Activated CD8-positive, alpha-beta memory T cell treated with anti-CD3 and anti-CD28 coated beads, Interleukin-2, amount 50 U/mL, for 48 hours (primary cell): ENCODE measurements at regions not wholly inside any gene's neighbourhood (a gene's known extent, or its start where the extent isn't known, plus 50 kb on each side); places are given as distances from the start of the nearest gene placed in this dataset.

Experiments used
- DNase-seq: peaks from one replicate; pipeline ENCODE4 v3.0.0-alpha.2; 2020

DNA sequence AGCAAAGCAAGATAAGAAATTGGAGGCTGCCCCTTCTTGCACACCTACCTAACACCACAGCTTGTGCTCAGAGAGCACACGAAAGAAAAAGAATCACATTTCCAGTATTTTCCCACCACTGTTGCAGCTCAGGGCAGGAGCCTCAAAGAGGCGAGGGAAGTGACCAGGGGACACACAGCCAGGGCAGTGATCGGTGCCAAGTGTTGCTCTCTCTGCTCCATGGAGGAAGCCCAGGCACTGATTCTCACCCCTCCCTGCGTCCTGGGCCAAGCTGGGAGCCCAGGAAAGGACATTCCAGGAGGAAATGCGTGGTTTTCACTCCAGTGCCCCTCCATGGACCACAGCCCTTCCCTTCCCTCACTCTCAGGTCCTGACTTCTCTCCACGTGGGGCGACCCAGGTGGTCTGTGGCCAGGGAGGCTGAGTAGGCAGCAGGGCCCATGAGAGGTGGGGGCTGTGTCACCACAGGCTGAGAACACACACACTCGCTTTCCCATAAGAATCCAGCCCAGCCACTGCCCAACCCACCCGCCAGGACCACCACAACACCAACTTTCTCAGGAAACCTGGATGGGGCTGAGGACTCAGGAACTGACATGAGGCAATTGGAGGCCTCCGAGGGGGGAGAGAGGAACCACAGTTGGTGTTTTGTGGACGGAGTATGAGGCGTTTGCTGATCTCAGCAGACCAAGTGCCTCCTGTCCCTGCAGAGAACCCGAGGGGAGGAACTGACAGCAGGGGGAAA, 81.7 kb upstream of the MAFB start:
- no peak for DNase-seq

DNA sequence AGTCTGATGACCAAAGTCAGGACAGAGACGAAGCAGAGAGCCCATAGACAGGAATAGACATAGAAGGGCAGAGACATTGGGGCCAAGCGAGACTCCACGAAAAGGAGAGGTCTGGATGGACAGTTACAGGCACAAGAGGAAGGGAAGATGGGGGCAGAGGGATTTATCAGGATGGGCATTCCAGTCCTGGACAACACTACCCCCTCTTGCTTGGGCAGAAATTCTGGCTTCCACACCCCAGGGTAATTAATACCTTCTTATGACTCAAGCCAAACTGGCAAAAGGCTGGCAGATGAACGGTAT, 82.2 kb upstream of the MAFB start:
- no peak for DNase-seq

DNA sequence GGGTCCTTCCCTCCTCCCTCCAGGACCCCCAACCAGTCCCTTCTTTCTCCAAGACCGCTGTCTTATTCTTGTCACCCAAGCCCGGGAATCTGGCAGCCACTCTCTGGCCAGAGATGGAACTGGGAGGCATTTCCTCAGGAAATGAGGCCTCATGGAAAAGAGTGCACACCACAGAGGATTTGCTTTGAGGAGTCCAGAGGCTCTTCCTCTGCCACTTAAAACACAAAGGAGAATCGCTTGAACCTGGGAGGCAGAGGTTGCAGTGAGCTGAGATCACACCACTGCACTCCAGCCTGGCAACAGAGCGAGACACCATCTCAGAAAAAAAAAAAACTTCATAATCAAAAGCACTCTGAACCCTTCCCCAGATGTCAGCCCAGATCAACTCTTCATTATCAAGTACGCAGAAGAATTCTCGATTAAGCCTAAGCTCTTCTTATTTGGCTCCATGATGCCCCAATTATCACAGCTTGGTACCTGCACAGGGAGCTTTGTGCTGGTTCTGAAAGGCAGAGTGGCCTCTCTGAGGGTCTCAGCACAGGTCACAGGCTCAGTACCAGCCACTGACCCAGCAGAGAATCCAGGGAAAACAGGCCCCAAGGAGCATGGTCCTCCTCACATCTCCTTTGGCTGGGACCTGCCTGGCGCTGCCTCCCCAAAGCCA, 82.9 kb upstream of the MAFB start:
- DNase-seq: no peak

DNA sequence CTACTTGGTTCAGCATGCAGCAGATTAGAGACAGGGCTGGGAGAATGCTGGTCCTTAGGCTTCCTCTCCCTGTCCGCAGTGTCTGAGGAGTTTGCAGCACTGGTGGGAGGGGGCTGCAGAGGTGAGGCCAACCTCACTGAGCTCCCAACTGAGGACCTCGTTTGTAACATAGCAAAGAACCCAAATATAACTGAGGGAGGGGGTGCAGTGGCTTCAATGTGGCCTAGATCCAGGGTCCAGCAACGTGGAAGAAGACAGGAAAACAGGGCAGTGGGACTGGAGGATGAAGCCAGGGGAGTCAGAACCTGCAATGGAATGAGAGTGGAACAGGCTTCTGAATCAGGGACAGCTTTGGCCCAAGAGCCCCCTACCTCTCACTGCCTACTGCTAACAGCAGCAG, 84.3 kb upstream of the MAFB start:
- DNase-seq: no peak

DNA sequence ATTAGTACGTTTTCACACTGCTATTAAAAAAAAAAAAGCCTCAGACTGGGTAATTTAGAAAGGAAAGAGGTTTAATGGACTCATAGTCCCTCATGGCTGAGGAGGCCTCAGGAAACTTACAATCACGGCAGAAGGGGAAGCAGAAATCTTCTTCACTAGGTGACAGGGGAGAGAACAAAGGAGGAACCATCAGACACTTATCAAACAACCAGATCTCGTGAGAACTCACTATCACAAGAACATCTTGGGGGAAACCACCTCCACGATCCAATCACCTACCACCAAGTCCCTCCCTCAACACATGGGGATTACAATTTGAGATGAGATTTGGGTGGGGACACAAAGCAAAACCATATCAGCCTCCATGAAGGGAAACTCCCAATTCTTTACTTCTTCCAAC, 85.2 kb upstream of the MAFB start:
- no peak for DNase-seq

DNA sequence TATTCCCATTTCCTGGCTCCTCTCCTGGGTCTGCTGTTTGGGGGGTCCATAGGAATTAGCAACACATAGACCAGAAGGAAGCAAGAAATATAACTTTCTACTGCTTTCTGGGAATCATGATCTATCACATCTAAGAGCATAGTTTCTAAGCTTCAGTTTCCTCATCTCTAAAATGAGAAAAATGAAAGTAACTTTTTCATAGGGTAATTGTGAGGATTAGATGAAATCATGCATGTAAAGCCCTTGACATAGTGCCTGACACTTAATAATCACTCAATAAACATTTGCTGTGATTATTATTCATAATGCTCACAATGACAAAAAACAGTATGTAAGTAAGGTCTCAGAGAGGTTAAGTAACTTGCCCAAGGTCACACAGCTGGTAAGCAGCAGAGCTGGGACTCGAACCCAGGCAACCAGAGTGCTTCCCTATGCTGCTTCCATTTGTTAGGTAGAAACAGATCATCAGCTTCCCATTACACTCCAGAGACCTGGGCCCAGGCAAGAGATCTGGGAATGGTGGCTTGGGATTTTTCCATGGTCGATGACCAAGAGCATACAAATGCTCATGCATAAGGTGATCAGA, 86.6 kb upstream of the MAFB start:
- DNase-seq: no peak

DNA sequence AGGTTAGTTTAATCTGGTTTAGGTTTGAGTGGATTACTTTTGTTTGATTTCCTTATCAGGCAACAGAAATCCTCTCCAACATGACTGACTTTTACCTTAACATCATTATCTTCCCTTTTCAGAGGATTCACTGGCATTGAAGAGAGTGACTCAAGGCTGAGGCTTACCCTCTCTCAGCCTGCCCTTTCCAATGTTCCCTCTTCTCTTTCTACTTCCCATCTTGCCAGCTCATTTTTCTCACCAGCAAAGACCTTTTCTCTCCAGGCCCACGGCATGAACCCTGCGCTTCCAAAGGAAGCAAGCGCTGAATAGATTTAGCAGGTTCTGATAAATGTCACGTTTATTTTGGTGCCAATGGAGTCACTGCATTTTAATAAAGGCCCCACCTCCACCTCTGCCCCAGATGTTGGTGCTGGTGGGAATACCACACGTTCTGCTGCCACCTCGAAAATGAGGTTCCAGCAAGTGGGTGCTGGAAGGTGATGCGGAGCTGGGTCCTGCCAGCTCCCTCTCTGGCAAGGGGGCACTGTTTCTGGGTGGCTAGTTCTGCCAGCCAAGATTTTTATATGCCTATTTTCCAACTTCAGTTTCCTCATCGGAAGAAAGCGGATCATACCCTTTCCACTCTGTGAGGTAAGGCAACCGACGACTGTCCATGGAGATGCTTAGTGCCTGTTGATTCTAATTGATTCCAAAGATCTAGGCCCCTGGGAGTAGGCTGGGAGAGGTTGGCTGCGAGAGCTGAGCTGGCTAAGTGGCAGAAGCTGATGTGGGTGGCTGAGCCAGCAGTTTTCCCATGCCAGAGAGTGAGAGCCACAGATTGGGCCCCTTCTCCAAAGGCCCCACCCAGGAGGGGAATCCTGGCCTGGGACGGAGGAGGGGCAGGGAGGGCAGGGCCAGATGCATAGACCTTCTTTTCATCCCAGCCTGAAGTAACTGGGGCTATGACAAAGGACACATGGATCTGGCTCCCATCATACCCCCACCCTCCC, 87.7 kb upstream of the MAFB start:
- DNase-seq: no peak

DNA sequence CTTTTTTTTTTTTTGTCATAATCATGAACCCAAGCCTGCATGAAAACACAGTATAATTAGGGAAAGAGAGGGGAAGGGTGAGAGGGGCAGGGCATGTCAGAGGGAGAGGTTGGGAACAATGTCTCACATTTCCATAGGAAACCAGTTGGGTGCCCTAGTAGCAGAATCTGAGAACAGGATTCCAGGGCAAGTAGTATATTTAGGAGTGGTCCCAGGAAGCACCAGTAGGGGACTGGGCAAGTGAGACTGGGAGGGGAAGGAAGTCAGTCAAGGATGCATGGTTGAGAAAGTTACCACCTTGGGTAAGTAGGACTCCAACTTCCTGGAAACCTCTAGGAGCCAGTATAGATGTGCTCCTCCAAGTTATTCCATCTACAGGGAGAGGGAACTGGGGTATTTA, 88.6 kb upstream of the MAFB start:
- DNase-seq: no peak

DNA sequence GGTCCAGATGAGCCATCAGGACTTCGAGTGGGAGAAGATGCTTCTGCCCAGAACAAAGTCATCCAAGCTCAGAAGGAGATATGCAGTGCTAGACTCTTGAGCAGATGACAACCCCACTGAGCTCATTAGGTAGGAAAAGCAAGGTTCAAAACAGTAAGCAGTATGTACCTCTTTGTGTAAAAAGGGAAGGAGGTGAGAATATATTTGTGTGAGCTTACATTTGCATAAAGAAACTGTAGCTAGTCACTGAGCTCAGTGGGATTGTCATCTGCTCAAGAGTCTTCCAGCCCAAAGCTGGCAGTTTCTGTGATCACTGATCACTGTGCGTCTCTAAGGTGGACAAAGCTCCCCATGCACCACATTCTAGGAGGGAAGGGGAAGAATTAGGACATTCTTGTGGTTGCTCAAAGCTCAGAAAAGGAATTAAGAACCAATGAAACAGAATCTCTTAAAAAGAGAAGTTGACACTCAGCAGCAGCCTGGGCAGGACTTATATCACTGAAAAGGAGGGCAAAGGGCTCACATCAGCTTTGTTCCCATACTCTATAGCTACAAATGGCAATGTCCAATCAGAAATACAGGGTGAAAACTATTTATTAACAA, 90.0 kb upstream of the MAFB start:
- DNase-seq: no peak

DNA sequence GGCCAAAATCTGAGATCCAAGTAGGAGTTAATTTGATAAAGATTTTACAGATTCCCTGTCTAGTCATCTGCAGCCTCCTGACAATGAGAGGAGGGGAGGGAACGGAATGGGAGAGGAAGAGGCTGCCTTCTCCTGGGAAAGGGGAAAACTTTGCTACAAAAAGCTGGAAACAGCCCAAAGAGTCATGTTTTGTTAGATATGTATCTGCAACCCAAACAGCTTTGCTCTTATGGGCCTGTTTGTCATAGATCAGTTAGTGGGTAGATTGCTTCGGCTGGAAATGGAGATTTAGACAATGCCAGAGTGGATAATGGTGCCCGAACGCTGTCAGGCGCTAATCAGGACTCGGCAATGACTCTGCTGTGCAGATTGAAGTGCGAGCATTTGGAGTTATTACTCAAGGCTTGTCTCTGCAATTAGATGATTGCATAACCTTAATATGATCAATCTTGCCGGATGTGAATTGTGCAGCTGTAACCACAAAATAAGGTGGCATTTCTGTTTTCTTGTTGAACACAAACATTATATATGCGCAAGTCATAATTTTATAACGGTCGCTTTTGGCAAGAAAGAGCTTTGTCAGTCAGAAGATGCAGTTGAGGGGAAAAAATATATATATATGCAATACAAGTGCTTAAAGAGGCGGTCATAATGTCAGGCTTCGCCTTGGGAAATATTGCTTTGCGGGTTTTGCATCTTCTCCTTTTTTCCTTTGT, 92.4 kb upstream of the MAFB start:
- DNase-seq: no peak

DNA sequence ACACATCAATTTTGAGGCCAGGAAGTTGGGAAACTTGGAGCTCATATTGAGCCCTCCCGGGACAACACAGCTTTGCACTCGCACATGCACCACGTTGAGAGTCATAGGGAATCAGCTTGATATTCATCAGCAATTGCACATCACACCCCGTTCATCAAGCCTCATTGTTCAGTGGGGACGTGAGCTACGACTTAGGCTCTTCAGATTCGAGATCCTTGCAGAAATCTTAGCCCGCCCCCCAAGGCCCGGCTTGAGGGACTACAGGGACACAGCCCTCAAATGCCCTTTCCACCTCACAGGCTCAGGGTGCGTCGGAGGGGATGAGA, 93.0 kb upstream of the MAFB start:
- DNase-seq: no peak

DNA sequence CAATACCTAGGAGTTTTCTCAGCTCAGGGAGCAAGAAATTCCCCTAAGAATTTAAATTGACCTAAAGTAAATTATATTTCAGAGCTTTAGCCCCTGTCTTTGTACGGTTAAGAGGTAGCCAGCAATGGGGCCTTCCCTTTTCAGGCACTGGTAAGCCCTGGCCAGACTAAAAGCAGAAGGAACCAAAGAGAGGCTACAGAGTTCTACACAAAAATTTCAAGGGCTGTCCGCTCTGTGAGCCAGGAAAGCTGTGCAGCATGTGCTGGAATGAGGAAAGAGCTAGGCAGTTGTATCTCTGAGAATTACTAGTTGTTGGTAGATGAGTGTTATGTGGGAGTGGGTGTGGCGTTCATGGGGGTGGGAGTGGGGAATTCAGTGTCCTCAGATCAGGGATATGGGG, 96.3 kb upstream of the MAFB start:
- no peak for DNase-seq

DNA sequence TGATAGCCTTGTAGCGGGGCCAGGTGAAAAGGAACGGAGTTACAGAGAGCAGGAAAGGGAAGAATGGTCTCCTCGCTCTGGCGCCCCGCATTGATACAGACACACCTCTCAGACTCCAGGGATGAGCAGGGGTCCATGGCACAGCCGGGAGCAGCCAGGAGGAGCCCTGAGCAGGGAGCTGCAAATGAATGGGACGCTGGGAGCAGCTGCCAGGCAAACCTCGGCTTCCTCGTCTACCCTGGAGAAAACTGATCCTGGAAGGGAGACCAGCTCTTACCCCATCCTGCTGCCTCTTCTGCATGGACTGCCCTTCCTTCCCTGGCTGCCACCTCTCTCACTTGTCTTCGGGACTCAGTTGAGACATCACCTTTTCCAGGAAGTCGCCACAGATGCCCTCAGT, 97.3 kb upstream of the MAFB start:
- no peak for DNase-seq

DNA sequence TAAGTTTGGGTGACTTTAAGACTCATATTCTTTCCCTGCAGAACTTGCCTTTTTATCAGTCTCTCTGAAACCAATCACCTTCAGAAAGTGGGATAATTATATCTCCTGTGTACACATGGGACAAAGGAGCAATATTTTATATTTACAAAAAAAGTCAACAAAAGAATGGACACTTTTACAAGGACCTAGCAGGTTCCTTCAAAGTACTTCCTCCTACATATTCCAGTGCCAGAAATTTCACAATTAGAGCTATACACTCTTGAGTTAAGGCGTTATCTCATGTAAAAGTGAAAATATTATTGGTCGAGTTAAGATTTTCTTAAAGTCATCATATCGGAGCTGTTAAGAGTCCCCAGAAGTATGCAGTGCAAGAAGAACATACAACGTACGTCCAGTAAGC, 98.9 kb upstream of the MAFB start:
- DNase-seq: no peak

DNA sequence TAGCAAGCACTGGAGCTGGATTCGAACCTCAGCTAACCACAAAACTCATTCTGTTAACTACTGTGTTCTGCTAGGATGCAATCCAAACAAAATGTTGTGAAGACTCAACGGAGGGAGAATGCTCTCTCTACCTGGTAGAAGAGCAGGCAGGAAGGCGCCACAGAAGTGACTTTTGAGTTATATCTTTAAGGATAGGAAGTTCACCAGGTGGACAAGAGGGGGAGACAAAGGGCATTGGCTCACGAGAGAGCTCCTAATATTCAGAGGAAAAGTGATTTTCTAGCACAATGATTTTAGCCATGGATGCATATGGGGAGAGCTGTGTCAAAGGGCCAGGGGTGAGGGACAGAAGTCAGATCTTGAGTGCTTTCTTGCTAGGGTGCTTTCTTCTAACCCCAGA, 108.4 kb upstream of the MAFB start:
- DNase-seq: no peak

DNA sequence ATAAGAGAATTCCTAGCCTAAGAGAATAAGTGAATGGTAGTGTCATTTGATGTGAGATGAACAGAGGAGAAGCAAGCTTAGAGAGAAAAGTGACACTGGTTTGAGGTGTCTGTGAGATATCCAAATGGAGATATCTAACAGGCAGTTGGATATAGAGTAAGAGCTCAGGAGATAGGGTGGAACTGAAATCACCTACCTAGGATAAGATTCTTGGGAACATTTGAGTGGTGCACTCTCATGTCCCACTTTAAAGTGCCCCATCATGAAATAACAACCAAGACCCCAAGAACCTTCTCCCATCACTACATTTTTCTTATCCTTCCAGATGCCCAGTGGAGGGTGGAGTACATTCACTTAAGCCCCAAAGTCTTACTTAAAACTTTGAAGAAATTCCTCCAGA, 109.0 kb upstream of the MAFB start:
- DNase-seq: no peak

DNA sequence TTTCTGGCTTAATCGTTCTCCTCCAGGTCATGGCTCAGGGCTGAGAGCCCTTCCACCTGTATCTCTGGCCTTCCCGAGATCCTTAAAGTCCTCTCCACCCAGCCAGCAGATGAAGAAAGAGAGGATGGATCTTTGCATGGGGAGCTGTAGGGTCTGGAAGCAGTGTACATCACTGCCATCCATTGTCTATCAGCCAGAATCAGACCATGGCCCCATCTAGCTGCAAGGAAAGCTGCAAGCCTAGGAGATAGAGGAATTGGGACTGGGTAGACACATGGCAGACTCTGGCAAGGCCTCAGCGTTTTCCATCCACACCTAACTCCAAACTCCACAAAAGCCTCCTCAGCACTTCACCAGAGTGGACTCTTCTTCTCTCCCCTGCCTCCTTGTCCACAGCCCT, 113.8 kb upstream of the MAFB start:
- no peak for DNase-seq

DNA sequence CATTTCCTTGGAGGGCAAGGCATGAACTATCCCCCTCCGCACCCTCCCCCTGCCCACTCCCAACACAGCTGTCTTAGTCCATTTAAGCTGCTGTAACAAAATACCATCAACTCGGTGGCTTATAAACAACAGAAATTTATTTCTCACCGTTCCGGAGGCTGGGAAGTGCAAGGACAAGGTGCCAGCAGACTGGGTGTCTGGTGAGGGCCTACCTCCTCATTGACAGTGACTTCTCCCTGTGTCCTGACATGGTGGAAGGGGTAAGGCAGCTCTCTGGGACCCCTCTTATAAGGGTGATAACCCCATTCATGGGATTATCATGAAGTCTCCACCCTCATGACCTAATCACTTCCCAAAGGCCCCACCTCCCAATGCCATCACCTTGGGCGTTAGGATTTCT, 114.3 kb upstream of the MAFB start:
- DNase-seq: no peak

DNA sequence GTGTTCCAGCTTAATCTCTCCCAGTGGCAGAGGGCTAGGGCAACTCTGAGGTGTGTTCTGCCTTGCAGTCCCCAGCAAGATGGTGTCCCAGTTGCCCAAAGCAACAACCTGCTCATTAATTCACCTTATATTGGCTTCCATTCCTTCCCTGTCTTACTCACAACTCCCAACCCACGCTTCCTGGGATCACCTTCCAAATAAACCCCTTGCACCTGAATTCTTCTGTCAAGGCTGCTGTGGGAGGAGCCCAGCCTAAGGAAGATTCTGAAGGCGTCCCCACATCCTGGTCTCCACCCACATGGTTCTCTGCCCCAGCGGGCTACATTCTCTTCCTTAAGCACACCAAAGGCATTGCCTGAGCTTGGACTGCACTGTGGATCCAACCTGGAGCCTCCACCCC, 116.6 kb upstream of the MAFB start:
- no peak for DNase-seq

DNA sequence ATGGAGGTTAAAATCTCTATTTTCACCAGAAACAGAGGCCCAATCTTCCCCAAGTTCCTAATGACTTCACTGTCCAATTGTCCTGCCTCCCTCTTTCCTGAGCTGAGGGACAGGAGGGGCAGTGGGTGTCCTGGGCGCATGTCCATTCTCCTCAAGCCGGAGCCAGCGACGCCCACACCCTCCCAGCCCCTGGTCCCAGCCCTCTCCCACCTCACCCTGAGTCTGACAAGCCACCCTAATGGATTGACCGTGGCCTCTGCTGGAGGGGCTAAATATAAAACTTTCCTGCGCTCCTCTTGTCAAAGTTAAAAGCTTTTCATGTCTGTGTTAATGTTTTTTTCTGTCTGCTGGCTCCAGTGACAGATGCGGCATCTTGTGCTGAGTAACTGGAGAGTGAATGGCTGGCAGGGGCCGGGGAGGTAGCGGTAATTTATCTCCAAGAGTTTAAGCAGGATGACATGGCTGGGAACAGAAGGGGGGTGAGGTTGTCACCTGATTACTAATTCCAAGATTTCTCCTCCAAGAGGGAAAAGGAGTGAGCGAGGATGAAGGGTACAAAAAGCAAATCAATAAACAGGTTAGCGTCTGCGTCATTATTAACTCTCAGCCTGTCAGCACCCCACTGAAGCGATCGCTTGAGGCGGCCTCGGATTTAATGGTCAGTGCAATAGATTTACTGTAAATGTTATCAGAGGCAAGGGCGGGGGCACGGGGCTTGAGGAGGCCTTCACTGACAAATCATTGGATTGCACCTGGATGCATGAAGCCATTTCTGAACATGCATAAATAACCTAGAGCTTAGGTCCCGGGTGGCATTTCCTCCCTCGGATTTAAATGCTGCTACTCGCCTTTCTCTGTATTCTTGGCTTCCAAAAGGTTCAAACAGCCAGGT, 118.1 kb upstream of the MAFB start:
- DNase-seq: no peak

DNA sequence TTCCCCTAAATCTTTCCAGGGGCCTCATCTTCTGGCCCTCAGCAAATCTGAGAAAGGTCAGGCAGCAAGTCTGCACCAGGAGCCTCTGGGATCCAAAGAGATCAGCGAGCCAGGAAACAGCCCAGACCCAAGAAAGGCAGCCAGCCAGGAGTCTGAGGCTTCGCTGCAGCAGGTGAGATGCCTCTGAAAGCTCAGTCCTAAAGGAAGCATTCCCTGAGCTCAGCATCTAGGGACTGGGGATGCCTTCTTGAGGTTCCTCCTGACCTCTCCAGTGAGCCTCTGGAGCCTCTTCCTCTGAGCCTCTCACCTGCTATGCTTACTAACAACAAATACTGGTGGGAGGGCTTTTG, 118.8 kb upstream of the MAFB start:
- DNase-seq: no peak

DNA sequence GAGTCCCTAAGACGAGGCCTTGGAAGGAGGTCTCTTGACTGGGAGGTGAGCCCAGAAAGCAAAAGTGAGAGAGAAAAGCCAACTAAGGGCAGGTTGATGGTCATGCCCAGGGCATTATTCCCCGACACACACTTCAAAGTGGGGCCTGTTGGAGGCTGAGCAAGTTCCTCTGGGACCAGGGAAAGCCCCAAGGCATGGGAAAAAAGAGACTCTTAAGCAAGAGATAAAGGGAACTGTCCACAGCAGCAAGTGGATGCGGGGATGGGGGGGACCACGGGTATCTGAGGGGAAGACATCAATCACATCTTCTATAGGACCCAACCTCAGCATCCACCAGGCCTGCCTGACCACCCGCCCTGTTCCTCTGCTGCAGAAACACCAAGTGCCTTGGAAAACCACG, 119.9 kb upstream of the MAFB start:
- no peak for DNase-seq
